ENCODE measurements at regions not wholly inside any gene's neighbourhood (a gene's known extent, or its start where the extent isn't known, plus 50 kb on each side); places are given as distances from the start of the nearest gene placed in this dataset.

DNA sequence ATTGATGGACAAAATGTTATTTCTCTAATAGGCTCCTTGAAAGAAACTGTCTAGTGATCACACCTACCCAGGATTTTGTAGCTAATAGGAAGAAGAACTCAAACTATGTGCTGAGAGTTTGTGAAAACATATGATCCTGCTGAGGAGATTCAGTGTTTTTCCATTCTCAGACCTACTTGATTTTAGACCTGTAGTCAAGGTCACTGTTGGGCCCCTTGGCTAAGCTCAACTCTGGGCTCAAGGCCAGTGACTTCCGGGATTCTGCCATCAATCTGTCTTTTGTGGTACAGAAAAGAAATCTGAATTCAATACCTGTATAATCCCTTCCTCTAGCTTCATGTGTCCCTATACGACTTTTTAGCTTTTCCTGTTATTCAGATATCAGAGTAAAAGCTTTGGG is 79.7 kb upstream of the FERD3L start:
- no peak for DNase-seq (ENCODE audit: low read depth)
- H3K4me3 ChIP-seq (ENCODE audit: control insufficient read depth, low read depth, low read length) = no peak overlapping the region
- TF ChIP-seq, protein P1, sequence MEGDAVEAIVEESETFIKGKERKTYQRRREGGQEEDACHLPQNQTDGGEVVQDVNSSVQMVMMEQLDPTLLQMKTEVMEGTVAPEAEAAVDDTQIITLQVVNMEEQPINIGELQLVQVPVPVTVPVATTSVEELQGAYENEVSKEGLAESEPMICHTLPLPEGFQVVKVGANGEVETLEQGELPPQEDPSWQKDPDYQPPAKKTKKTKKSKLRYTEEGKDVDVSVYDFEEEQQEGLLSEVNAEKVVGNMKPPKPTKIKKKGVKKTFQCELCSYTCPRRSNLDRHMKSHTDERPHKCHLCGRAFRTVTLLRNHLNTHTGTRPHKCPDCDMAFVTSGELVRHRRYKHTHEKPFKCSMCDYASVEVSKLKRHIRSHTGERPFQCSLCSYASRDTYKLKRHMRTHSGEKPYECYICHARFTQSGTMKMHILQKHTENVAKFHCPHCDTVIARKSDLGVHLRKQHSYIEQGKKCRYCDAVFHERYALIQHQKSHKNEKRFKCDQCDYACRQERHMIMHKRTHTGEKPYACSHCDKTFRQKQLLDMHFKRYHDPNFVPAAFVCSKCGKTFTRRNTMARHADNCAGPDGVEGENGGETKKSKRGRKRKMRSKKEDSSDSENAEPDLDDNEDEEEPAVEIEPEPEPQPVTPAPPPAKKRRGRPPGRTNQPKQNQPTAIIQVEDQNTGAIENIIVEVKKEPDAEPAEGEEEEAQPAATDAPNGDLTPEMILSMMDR (IDR thresholded peaks at IDR 0.05; ENCODE audit: control insufficient read depth, insufficient read depth, low read depth, low read length, missing control alignments) = no peak

DNA sequence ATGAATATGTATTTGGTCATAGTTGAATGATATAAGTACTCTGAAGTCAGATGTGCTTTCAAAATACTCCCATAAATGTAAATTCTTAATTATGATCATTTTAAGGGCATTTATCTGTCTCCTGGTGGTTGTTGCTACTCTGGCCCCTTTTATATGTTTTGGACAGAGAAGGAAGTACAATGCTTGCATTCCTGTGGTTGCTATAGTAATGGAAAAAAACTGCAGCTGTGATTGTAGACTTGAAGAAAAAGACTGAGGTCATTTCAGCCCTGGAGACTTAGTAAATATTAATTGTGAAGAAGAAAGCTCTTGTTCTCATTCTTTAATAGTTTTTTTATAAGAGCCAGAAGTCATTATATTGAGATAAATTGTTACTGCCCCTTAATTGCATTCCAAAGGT is 70.2 kb upstream of the FERD3L start:
- TF ChIP-seq, protein P1 (IDR thresholded peaks at IDR 0.05; ENCODE audit: control insufficient read depth, insufficient read depth, low read depth, low read length, missing control alignments) = no peak
- H3K4me3 ChIP-seq (ENCODE audit: control insufficient read depth, low read depth, low read length) = no peak overlapping the region
- peak; percentile 58 for DNase-seq (ENCODE audit: low read depth)

DNA sequence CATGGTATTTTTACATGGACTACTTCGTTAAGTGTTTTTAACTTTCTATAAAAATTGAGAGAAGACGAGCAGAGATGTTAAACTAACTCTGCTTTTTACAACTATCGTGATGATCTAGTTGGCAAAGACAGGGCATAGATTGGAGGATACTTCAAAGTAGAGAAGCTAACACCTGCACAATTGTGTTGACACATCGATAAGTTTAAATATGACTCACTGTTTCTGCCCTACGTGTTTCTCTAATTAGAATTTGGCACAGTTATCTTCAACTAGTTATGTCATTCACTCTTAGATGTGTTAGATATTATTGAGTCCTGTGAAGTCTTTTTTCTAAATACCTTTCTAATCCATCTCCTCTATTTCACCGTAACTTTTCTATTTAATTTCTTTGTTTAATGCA is 68.5 kb upstream of the FERD3L start:
- no peak for DNase-seq (ENCODE audit: low read depth)
- no peak overlapping the region for H3K4me3 ChIP-seq (ENCODE audit: control insufficient read depth, low read depth, low read length)
- TF ChIP-seq, protein P1 (IDR thresholded peaks at IDR 0.05; ENCODE audit: control insufficient read depth, insufficient read depth, low read depth, low read length, missing control alignments) = no peak

DNA sequence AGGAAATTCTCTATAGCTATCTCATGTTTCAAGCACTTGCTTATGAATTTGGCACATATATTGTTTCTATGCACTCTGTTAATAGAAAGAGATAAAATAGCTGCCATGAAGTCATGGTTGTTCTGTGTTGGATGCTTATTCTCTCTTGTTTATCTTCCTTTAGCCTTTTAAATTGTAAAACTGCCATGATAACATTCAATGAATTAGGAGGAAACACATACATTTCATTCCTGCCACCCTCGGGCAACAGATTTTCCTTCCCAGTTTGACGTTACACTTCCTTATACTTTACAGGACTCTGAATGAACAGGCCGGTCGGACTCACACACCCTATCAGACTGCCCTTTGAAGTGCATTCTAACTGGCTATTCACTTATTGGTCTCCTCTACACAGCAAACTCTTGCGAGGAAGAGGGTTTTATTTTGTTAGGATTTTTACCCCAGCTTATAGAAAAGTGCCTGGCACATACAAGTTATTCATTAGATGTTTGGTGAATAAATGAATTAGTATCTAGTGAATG is 65.7 kb upstream of the FERD3L start:
- TF ChIP-seq, protein P1 (IDR thresholded peaks at IDR 0.05; ENCODE audit: control insufficient read depth, insufficient read depth, low read depth, low read length, missing control alignments) = no peak
- no peak for DNase-seq (ENCODE audit: low read depth)
- H3K4me3 ChIP-seq (ENCODE audit: control insufficient read depth, low read depth, low read length) = no peak overlapping the region

DNA sequence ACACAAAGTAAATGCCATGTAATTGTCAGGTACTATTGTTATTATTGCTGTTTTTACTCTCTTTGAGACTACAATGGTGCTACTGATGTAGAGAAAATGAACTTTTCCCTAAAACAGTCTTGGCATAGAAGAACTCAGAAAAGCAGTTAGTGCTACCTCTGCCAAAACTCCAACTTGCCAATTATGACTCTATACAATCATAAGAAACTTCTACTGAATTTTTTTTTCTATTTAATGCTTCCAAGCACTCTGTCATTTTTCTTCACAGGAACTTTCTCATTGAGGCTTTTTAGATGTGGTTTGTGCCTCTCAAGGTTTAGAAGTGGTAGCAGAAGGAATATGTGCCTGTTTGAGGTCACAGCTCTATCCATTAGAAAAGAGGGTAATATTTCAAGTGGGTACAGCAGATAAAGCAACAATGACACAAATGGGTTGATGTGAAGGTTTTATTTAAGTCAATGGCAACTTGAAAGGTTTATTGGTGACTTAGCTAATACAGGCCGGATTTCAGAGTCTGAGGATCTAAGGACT is 64.0 kb upstream of the FERD3L start:
- no peak overlapping the region for H3K4me3 ChIP-seq (ENCODE audit: control insufficient read depth, low read depth, low read length)
- DNase-seq (ENCODE audit: low read depth) = no peak
- TF ChIP-seq, protein P1 (IDR thresholded peaks at IDR 0.05; ENCODE audit: control insufficient read depth, insufficient read depth, low read depth, low read length, missing control alignments) = no peak

DNA sequence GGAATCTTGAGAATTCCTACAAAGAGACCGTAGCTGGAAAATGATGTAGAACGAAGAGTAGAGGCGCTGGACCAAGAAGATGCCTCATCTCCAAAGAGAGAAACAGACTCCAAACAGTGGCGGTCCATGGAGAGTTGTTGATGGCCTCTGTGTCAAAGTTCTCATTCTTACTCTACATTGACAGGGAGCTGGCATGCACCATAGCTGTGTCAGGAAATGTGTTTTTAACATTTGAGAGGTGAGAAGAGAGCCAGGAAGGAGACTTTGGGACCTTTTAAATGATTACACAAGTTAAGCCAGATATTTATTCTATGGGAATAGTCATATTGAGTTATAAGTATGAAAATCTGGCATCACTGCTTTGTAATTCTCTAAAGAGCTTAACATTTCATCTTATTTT is 61.5 kb upstream of the FERD3L start:
- DNase-seq (ENCODE audit: low read depth) = no peak
- TF ChIP-seq, protein P1 (IDR thresholded peaks at IDR 0.05; ENCODE audit: control insufficient read depth, insufficient read depth, low read depth, low read length, missing control alignments) = no peak
- no peak overlapping the region for H3K4me3 ChIP-seq (ENCODE audit: control insufficient read depth, low read depth, low read length)
